Mesodermal cell (in vitro differentiated cells): ENCODE measurements at regions not wholly inside any gene's neighbourhood (a gene's known extent, or its start where the extent isn't known, plus 50 kb on each side); places are given as distances from the start of the nearest gene placed in this dataset.

ENCODE experiments used
- H3K27ac ChIP-seq: 2 replicates; pipeline ENCODE4 v1.7.0; 2013; ENCODE audit warnings: mild to moderate bottlenecking, low read depth, low read length, moderate library complexity; ENCODE audit not compliant: severe bottlenecking
- H3K36me3 ChIP-seq: 2 replicates; pipeline ENCODE4 v1.7.1; 2013; ENCODE audit warnings: mild to moderate bottlenecking, low read length, moderate library complexity; ENCODE audit not compliant: control insufficient read depth, insufficient read depth
- H3K4me1 ChIP-seq: one replicate; pipeline ENCODE4 v1.7.1; 2013; ENCODE audit warnings: mild to moderate bottlenecking, low read length; ENCODE audit not compliant: insufficient read depth, control insufficient read depth, poor library complexity, severe bottlenecking
- H3K4me3 ChIP-seq: 2 replicates; pipeline ENCODE4 v1.7.0; 2013; ENCODE audit warnings: low read length, control low read depth, mild to moderate bottlenecking; ENCODE audit not compliant: insufficient read depth, poor library complexity, severe bottlenecking; ENCODE audit errors: extremely low read depth
- H3K9me3 ChIP-seq: 2 replicates; pipeline ENCODE4 v1.7.1; 2013; ENCODE audit warnings: mild to moderate bottlenecking, low read length, moderate library complexity; ENCODE audit not compliant: control insufficient read depth
- WGBS, 2 experiments: methylation state at CpG; one replicate each; pipeline ENCODE4 v1.1.5; 2013; ENCODE audit warnings: missing lambda C conversion rate in 2 of 2; ENCODE audit not compliant: insufficient coverage in 2 of 2; 5-methylcytosine and 5-hydroxymethylcytosine counted together

- Histone ChIP-seq H3K4me1 (no peaks in the 10 kb centered on the region), H3K36me3 (no peaks in the 10 kb centered on the region), H3K27ac (no peak overlapping the region), H3K4me3 (no peak overlapping the region), H3K9me3 (no peaks in the 10 kb centered on the region)
- WGBS, 2 experiments, result 84 to 88% methylated on average over 5 of the region's 5 CpGs
These were observed 178.7 kb upstream of the PODXL start for GRCh38 chr7:131735101-131735500.

GRCh38 chr7:131733604-131734003, 177.2 kb upstream of the PODXL start:
- WGBS, 2 experiments, result 66 to 70% methylated on average over 3 to 4 of the region's 6 CpGs

GRCh38 chr7:131727189-131727588, 170.8 kb upstream of the PODXL start:
- 80 to 100% methylated on average over 1 to 2 of the region's 2 CpGs for WGBS, 2 experiments
- H3K9me3 ChIP-seq, result no peaks in the 10 kb centered on the region
- H3K27ac ChIP-seq, result no peak overlapping the region
- peaks cover 13% of the 10 kb centered on the region for H3K4me1 ChIP-seq
- H3K4me3 ChIP-seq, result no peak overlapping the region
- no peaks in the 10 kb centered on the region for H3K36me3 ChIP-seq

More at GRCh38 chr7:131733604-131734003, 177.2 kb upstream of the PODXL start:
- no peaks in the 10 kb centered on the region for H3K9me3 ChIP-seq
- no peak overlapping the region for H3K27ac ChIP-seq
- no peaks in the 10 kb centered on the region for H3K4me1 ChIP-seq
- no peaks in the 10 kb centered on the region for H3K36me3 ChIP-seq
- no peak overlapping the region for H3K4me3 ChIP-seq

- Histone ChIP-seq H3K27ac (no peak overlapping the region), H3K4me1 (peaks cover 18% of the 10 kb centered on the region), H3K4me3 (no peak overlapping the region), H3K36me3 (no peaks in the 10 kb centered on the region), H3K9me3 (no peaks in the 10 kb centered on the region)
- WGBS, 2 experiments, result 92 to 100% methylated on average over 3 of the region's 4 CpGs
These were observed 170.3 kb upstream of the PODXL start for GRCh38 chr7:131726686-131727085.

GRCh38 chr7:131726031-131726430, 169.6 kb upstream of the PODXL start:
- no peaks in the 10 kb centered on the region for H3K9me3 ChIP-seq
- WGBS, 2 experiments, result 100% methylated on average over 1 to 2 of the region's 2 CpGs
- no peak overlapping the region for H3K4me3 ChIP-seq
- H3K36me3 ChIP-seq, result no peaks in the 10 kb centered on the region
- peaks cover 19% of the 10 kb centered on the region for H3K4me1 ChIP-seq
- H3K27ac ChIP-seq, result no peak overlapping the region

GRCh38 chr7:131724776-131725345, 168.4 kb upstream of the PODXL start:
- Histone ChIP-seq H3K9me3 (no peaks in the 10 kb centered on the region), H3K36me3 (no peaks in the 10 kb centered on the region), H3K4me1 (peaks cover 19% of the 10 kb centered on the region), H3K27ac (no peak overlapping the region), H3K4me3 (no peak overlapping the region)
- WGBS, 2 experiments, result 89 to 92% methylated on average over 3 to 4 of the region's 4 CpGs

GRCh38 chr7:131723926-131724325, 167.5 kb upstream of the PODXL start:
- Histone ChIP-seq H3K36me3 (no peaks in the 10 kb centered on the region), H3K9me3 (no peaks in the 10 kb centered on the region), H3K4me1 (peaks cover 19% of the 10 kb centered on the region), H3K4me3 (no peak overlapping the region), H3K27ac (peak overlapping the region; percentile 55)
- 68 to 71% methylated on average over 6 of the region's 6 CpGs for WGBS, 2 experiments

GRCh38 chr7:131722371-131722770, 165.9 kb upstream of the PODXL start:
- peaks cover 19% of the 10 kb centered on the region for H3K4me1 ChIP-seq
- H3K36me3 ChIP-seq, result no peaks in the 10 kb centered on the region
- no peaks in the 10 kb centered on the region for H3K9me3 ChIP-seq
- WGBS, 2 experiments, result 76 to 78% methylated on average over 4 of the region's 4 CpGs
- no peak overlapping the region for H3K27ac ChIP-seq
- no peak overlapping the region for H3K4me3 ChIP-seq

- Histone ChIP-seq H3K9me3 (no peaks in the 10 kb centered on the region), H3K27ac (no peak overlapping the region), H3K36me3 (no peaks in the 10 kb centered on the region), H3K4me1 (peaks cover 19% of the 10 kb centered on the region), H3K4me3 (no peak overlapping the region)
- WGBS, 2 experiments, result 40% methylated on average over 1 of the region's 3 CpGs; no CpG with 5 or more reads in 1 of the 2 experiments
These were observed 165.2 kb upstream of the PODXL start for GRCh38 chr7:131721660-131722059.

- WGBS, 2 experiments, result 58 to 79% methylated on average over 2 of the region's 2 CpGs
- Histone ChIP-seq H3K36me3 (no peaks in the 10 kb centered on the region), H3K4me3 (no peak overlapping the region), H3K9me3 (no peaks in the 10 kb centered on the region), H3K27ac (no peak overlapping the region), H3K4me1 (peaks cover 19% of the 10 kb centered on the region)
These were observed 164.3 kb upstream of the PODXL start for GRCh38 chr7:131720703-131721102.

- no peaks in the 10 kb centered on the region for H3K9me3 ChIP-seq
- H3K36me3 ChIP-seq, result no peaks in the 10 kb centered on the region
- no peak overlapping the region for H3K27ac ChIP-seq
- no peak overlapping the region for H3K4me3 ChIP-seq
- peaks cover 6% of the 10 kb centered on the region for H3K4me1 ChIP-seq
- 70 to 86% methylated on average over 2 to 3 of the region's 3 CpGs for WGBS, 2 experiments
These were observed 160.8 kb upstream of the PODXL start for GRCh38 chr7:131717181-131717580.
